ENCODE measurements at regions not wholly inside any gene's neighbourhood (a gene's known extent, or its start where the extent isn't known, plus 50 kb on each side); places are given as distances from the start of the nearest gene placed in this dataset.

DNA sequence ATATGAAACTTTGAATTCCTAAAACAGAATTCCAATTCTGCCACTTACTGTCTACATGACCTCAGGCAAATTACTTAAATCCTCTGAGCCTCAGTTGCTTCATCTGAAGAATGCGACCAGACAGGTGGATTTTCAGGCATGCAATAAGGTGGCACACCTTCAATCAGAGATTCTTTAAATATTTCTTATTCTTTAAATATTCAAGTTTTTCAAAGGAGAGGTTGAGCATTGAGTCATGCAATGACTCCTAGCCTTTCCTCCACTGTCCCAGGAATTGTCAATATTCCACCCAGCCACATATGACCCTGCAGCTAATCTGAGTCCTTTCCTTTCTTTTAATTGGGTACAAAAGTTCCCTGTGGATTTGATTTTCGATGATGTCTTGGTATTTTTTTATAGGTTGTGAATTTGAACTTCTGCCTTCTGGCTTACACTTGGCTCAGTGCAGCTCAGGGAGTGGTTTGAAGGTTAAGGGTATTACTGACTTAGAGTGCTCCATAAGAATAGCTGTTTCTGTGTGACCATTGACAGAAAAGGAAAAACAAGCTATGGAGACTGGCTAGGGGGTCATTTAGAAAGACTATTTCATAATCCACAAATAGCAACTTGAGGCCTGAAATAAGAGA lies 52.2 kb upstream of the PRDX6 start:
- no peak for DNase-seq

- peak; percentile 43 to 52 for DNase-seq
These were observed 51.1 kb upstream of the PRDX6 start for GRCh38 chr1:173426057-173426456.

DNA sequence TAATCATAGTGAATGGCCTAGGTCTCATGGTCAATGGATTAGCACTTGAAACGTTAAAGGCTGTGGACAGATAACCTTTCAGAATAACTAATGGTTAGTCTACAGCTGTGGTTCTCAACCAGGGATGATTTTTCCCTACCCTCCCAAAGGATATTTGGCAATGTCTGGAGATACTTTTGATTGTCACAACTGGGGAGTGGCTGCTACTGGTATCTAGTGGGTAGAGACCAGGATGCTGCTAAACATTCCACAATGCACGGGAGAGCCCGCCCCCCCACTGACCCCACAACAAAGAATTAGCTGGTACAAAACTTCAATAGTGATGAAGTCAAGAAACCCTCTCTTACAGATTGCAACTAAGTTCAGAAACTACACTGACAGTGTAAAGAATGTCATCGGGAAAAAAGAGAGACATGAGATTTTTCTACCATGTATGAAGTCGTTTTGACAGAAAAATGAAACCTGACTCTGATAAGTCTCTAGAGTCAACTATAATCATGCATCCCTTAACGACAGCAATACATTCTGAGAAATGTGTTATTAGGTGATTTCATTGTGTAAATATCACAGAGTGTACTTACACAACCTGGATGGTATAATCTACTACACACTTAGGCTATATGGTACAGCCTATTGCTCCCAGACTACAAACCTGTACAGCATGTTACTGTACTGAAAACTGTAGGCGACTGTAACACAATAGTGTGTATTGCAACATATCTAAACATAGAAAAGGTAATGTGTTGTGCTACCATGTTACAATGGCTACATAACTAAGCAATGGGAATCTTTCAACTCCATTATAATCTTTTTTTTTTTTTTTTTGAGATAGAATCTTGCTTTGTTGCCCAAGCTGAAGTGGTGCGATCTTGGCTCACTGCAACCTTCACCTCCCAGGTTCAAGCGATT lies 49.7 kb upstream of the PRDX6 start:
- no peak for DNase-seq

Measured in inflammatory macrophage treated with lipopolysaccharide for 1 hour (primary cell).